ENCODE measurements at regions not wholly inside any gene's neighbourhood (a gene's known extent, or its start where the extent isn't known, plus 50 kb on each side); places are given as distances from the start of the nearest gene placed in this dataset.

DNA sequence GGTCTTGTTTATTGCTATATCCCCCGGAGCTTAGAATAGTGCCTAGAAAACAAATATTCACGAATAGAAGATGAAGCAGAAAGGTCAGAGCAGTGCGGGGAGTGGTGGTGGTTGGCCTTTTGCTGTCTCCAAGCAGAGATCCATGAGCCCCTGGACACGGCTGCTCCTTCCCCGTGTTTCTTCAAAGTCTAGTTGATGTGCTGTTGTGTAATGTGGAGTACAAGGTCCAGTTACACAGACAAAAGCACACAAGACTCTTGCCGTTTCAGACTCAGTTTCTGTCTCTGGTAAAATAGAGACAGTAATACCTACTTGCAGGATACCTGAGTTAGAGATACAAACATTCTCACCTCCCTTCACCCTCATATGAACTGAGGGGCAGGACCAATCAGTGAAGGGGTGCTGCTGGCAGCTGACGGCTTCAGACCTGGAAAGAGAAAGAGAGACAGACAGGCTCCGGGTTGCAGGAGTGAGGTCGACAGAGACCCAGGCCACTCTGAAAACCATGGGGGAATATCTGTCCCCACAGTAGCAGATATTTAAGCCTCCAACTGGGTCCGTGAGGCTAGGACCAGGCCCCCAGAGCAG, 56.2 kb downstream of the RASSF10 start:
- H3K9me2 ChIP-seq = peaks cover 3% of the 10 kb centered on the region; the same call in 1 of the 2 replicates
- ChIA-PET POLR2A (no interaction called here), CTCF (no interaction called here)
- H3K4me2 ChIP-seq = no peak overlapping the region
- H3K27ac ChIP-seq (ENCODE audit: low read depth in 2 of 2, low read length in 1 of 2) = no peak overlapping the region
- TF ChIP-seq GATA2 (CRISPR knock-in tag; IDR thresholded peaks at IDR 0.05) (no peak), RAD21 (IDR thresholded peaks at IDR 0.05; ENCODE audit: low read length) (no peak), MEF2A (IDR thresholded peaks at IDR 0.05; ENCODE audit: borderline replicate concordance, low read depth) (no peak), TEAD4 (IDR thresholded peaks at IDR 0.05; ENCODE audit: borderline replicate concordance, insufficient read depth) (no peak), EZH2phosphoT487 (IDR thresholded peaks at IDR 0.05; ENCODE audit: borderline replicate concordance, low read depth) (no peak), SIN3A (IDR thresholded peaks at IDR 0.05; ENCODE audit: borderline replicate concordance, low read depth, low read length) (no peak), GABPA (IDR thresholded peaks at IDR 0.05; ENCODE audit: low read depth) (no peak), JUND (IDR thresholded peaks at IDR 0.05) (no peak), POLR2AphosphoS5 (IDR thresholded peaks at IDR 0.05; ENCODE audit: low read depth, low read length) (no peak), RFX5 (IDR thresholded peaks at IDR 0.05; ENCODE audit: low read length) (no peak), TAF1 (IDR thresholded peaks at IDR 0.05; ENCODE audit: borderline replicate concordance, low read depth, low read length) (no peak), RXRA (IDR thresholded peaks at IDR 0.05; ENCODE audit: borderline replicate concordance, low read depth) (no peak), NFIC (IDR thresholded peaks at IDR 0.05; ENCODE audit: borderline replicate concordance) (no peak)
- TF ChIP-seq, protein P1, sequence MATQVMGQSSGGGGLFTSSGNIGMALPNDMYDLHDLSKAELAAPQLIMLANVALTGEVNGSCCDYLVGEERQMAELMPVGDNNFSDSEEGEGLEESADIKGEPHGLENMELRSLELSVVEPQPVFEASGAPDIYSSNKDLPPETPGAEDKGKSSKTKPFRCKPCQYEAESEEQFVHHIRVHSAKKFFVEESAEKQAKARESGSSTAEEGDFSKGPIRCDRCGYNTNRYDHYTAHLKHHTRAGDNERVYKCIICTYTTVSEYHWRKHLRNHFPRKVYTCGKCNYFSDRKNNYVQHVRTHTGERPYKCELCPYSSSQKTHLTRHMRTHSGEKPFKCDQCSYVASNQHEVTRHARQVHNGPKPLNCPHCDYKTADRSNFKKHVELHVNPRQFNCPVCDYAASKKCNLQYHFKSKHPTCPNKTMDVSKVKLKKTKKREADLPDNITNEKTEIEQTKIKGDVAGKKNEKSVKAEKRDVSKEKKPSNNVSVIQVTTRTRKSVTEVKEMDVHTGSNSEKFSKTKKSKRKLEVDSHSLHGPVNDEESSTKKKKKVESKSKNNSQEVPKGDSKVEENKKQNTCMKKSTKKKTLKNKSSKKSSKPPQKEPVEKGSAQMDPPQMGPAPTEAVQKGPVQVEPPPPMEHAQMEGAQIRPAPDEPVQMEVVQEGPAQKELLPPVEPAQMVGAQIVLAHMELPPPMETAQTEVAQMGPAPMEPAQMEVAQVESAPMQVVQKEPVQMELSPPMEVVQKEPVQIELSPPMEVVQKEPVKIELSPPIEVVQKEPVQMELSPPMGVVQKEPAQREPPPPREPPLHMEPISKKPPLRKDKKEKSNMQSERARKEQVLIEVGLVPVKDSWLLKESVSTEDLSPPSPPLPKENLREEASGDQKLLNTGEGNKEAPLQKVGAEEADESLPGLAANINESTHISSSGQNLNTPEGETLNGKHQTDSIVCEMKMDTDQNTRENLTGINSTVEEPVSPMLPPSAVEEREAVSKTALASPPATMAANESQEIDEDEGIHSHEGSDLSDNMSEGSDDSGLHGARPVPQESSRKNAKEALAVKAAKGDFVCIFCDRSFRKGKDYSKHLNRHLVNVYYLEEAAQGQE (IDR thresholded peaks at IDR 0.05; ENCODE audit: low read depth, low read length) = no peak
- TF ChIP-seq, protein P2, sequence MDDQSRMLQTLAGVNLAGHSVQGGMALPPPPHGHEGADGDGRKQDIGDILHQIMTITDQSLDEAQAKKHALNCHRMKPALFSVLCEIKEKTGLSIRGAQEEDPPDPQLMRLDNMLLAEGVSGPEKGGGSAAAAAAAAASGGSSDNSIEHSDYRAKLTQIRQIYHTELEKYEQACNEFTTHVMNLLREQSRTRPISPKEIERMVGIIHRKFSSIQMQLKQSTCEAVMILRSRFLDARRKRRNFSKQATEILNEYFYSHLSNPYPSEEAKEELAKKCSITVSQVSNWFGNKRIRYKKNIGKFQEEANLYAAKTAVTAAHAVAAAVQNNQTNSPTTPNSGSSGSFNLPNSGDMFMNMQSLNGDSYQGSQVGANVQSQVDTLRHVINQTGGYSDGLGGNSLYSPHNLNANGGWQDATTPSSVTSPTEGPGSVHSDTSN (IDR thresholded peaks at IDR 0.05) = no peak
- TF ChIP-seq, protein P3, sequence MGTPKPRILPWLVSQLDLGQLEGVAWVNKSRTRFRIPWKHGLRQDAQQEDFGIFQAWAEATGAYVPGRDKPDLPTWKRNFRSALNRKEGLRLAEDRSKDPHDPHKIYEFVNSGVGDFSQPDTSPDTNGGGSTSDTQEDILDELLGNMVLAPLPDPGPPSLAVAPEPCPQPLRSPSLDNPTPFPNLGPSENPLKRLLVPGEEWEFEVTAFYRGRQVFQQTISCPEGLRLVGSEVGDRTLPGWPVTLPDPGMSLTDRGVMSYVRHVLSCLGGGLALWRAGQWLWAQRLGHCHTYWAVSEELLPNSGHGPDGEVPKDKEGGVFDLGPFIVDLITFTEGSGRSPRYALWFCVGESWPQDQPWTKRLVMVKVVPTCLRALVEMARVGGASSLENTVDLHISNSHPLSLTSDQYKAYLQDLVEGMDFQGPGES (IDR thresholded peaks at IDR 0.05; ENCODE audit: low read depth, low read length) = no peak
- H2AFZ ChIP-seq (ENCODE audit: low read depth) = no peak overlapping the region
- 61% methylated on average over 9 of the region's 10 CpGs for WGBS (ENCODE audit: low lambda C conversion rate)
- H3K27me3 ChIP-seq (ENCODE audit: insufficient read depth) = peaks cover 22% of the 10 kb centered on the region; the same call in 1 of the 2 replicates
- H3K36me3 ChIP-seq (replicated peaks in 1 of 2; ENCODE audit: control insufficient read depth in 1 of 2, insufficient read depth in 2 of 2, low read length in 1 of 2) = no peaks in the 10 kb centered on the region
- H3F3A ChIP-seq (replicated peaks; ENCODE audit: insufficient read depth) = no peaks in the 10 kb centered on the region
- no peaks in the 10 kb centered on the region for H3K9me3 ChIP-seq
- H3K4me1 ChIP-seq (ENCODE audit: control insufficient read depth in 1 of 2, insufficient read depth in 2 of 2, low read depth in 1 of 2, low read length in 1 of 2) = peaks cover 0 to 6% of the 10 kb centered on the region in 2 experiments; a peak in 1 of 4 replicates
- no peak for DNase-seq
- H3K4me3 ChIP-seq (ENCODE audit: low read depth in 2 of 2, low read length in 1 of 2) = no peak overlapping the region
- no peaks in the 10 kb centered on the region for H3K79me2 ChIP-seq (ENCODE audit: insufficient read depth)
- no peak overlapping the region for H3K9ac ChIP-seq
- H4K20me1 ChIP-seq (ENCODE audit: insufficient read depth) = no peaks in the 10 kb centered on the region

Data from SK-N-SH (cell line).